Glutamatergic neuron (in vitro differentiated cells): ENCODE measurements at regions not wholly inside any gene's neighbourhood (a gene's known extent, or its start where the extent isn't known, plus 50 kb on each side); places are given as distances from the start of the nearest gene placed in this dataset.

Source experiments
- DNase-seq: peaks from one replicate; pipeline ENCODE4 v3.0.0; 2022
- H3K27ac Mint-ChIP-seq: one replicate; pipeline ENCODE4 v1.8.0; 2020; ENCODE audit warnings: mild to moderate bottlenecking, mixed read lengths, inconsistent platforms; ENCODE audit not compliant: unreplicated experiment
- H3K27me3 Mint-ChIP-seq: one replicate; pipeline ENCODE4 v1.8.0; 2020; ENCODE audit warnings: mild to moderate bottlenecking, moderate library complexity, mixed read lengths, inconsistent platforms; ENCODE audit not compliant: unreplicated experiment
- H3K36me3 Mint-ChIP-seq: one replicate; pipeline ENCODE4 v1.8.0; 2020; ENCODE audit warnings: mild to moderate bottlenecking, mixed read lengths, inconsistent platforms; ENCODE audit not compliant: unreplicated experiment
- H3K4me1 Mint-ChIP-seq: one replicate; pipeline ENCODE4 v1.8.0; 2020; ENCODE audit warnings: mild to moderate bottlenecking, low read depth, mixed read lengths, inconsistent platforms; ENCODE audit not compliant: unreplicated experiment
- H3K4me3 Mint-ChIP-seq: one replicate; pipeline ENCODE4 v1.8.0; 2020; ENCODE audit warnings: mild to moderate bottlenecking, mixed read lengths, inconsistent platforms; ENCODE audit not compliant: unreplicated experiment
- H3K9me3 Mint-ChIP-seq: one replicate; pipeline ENCODE4 v1.8.0; 2020; ENCODE audit warnings: mild to moderate bottlenecking, moderate library complexity, mixed read lengths, inconsistent platforms; ENCODE audit not compliant: unreplicated experiment
- CTCF ChIP-seq: fragments of 200-600 bp; sonication (generic); IDR thresholded peaks from one replicate; pipeline ENCODE4 v1.5.0; 2021; ENCODE audit not compliant: partially characterized antibody, unreplicated experiment

- no peak overlapping the region for H3K27ac Mint-ChIP-seq
- H3K4me3 Mint-ChIP-seq = no peak overlapping the region
- peaks cover 9% of the 10 kb centered on the region for H3K36me3 Mint-ChIP-seq
- no peak for DNase-seq
- no peaks in the 10 kb centered on the region for H3K4me1 Mint-ChIP-seq
- peaks cover 5% of the 10 kb centered on the region for H3K9me3 Mint-ChIP-seq
- TF ChIP-seq CTCF = no peak
- peaks cover 2% of the 10 kb centered on the region for H3K27me3 Mint-ChIP-seq
These were observed 58.7 kb upstream of the PRMT8 start for GRCh38 chr12:3432176-3432742.

GRCh38 chr12:3432868-3433267 is 58.1 kb upstream of the PRMT8 start:
- H3K27me3 Mint-ChIP-seq = peaks cover 2% of the 10 kb centered on the region
- H3K36me3 Mint-ChIP-seq = peaks cover 9% of the 10 kb centered on the region
- TF ChIP-seq CTCF = no peak
- H3K9me3 Mint-ChIP-seq = peaks cover 5% of the 10 kb centered on the region
- no peak for DNase-seq
- no peak overlapping the region for H3K27ac Mint-ChIP-seq
- H3K4me1 Mint-ChIP-seq = peaks cover under 1% of the 10 kb centered on the region
- no peak overlapping the region for H3K4me3 Mint-ChIP-seq

GRCh38 chr12:3436461-3437065 is 54.4 kb upstream of the PRMT8 start:
- Mint-ChIP-seq H3K27ac (no peak overlapping the region), H3K9me3 (no peaks in the 10 kb centered on the region), H3K4me1 (peaks cover 15% of the 10 kb centered on the region), H3K36me3 (no peaks in the 10 kb centered on the region), H3K4me3 (no peak overlapping the region), H3K27me3 (peaks cover 4% of the 10 kb centered on the region)
- no peak for DNase-seq
- no peak for TF ChIP-seq CTCF

- TF ChIP-seq CTCF = no peak
- Mint-ChIP-seq H3K36me3 (no peaks in the 10 kb centered on the region), H3K4me3 (no peak overlapping the region), H3K4me1 (peaks cover 20% of the 10 kb centered on the region), H3K27ac (no peak overlapping the region), H3K27me3 (peaks cover 2% of the 10 kb centered on the region), H3K9me3 (no peaks in the 10 kb centered on the region)
- no peak for DNase-seq
These were observed 53.0 kb upstream of the PRMT8 start for GRCh38 chr12:3437986-3438385.

- H3K4me3 Mint-ChIP-seq = no peak overlapping the region
- H3K9me3 Mint-ChIP-seq = no peaks in the 10 kb centered on the region
- peaks cover 20% of the 10 kb centered on the region for H3K4me1 Mint-ChIP-seq
- H3K36me3 Mint-ChIP-seq = no peaks in the 10 kb centered on the region
- DNase-seq = no peak
- no peak for TF ChIP-seq CTCF
- peaks cover 4% of the 10 kb centered on the region for H3K27me3 Mint-ChIP-seq
- H3K27ac Mint-ChIP-seq = no peak overlapping the region
These were observed 52.6 kb upstream of the PRMT8 start for GRCh38 chr12:3438401-3438800.
